ENCODE measurements at regions not wholly inside any gene's neighbourhood (a gene's known extent, or its start where the extent isn't known, plus 50 kb on each side); places are given as distances from the start of the nearest gene placed in this dataset.

- TF ChIP-seq POLR2AphosphoS5 (IDR thresholded peaks at IDR 0.05; ENCODE audit: low read depth, low read length) = no peak
- no peak for TF ChIP-seq TAF1 (IDR thresholded peaks at IDR 0.05; ENCODE audit: low read depth, low read length)
- no peak for TF ChIP-seq POLR2A (IDR thresholded peaks at IDR 0.05; ENCODE audit: low read depth, low read length)
- TF ChIP-seq POU2F2 (IDR thresholded peaks at IDR 0.05; ENCODE audit: low read depth, low read length) = no peak
Measured at GRCh38 chr11:15810082-15810481, 546.3 kb downstream of the SOX6 start.
